Activated CD8-positive, alpha-beta T cell treated with anti-CD3 and anti-CD28 coated beads for 36 hours (primary cell): ENCODE measurements at regions not wholly inside any gene's neighbourhood (a gene's known extent, or its start where the extent isn't known, plus 50 kb on each side); places are given as distances from the start of the nearest gene placed in this dataset.
"Not testable (repeated sequence)": the region's sequence is repeated elsewhere in the genome, so short reads cannot be mapped to it uniquely, and the experiment has no call there.

Source experiments
- ATAC-seq: fragments of 200-7000 bp; cut with Tn5 transposase; one replicate; pipeline ENCODE4 v1.10.0; 2021; ENCODE audit warnings: mild to moderate bottlenecking, moderate library complexity
- CTCF ChIA-PET: fragments of 350-600 bp; sonication (Branson Sonifier 250); formaldehyde crosslinking; loops from one replicate; lab custom pipeline; 2021; ENCODE audit warnings: antibody characterized with exemption; lab: Charles Lee
- POLR2A ChIA-PET: fragments of 350-600 bp; sonication (Branson Sonifier 250); formaldehyde crosslinking; loops from one replicate; lab custom pipeline; 2021; ENCODE audit warnings: antibody characterized with exemption; lab: Charles Lee
- DNase-seq: peaks from one replicate; pipeline ENCODE4 v3.0.0-alpha.2; 2020
- H3K27ac Mint-ChIP-seq: one replicate; pipeline ENCODE4 v1.8.0; 2021; ENCODE audit warnings: mild to moderate bottlenecking, mixed read lengths
- H3K27me3 Mint-ChIP-seq: one replicate; pipeline ENCODE4 v1.8.0; 2021; ENCODE audit warnings: mixed read lengths
- H3K36me3 Mint-ChIP-seq: one replicate; pipeline ENCODE4 v1.8.0; 2021; ENCODE audit warnings: low read depth, mixed read lengths
- H3K4me1 Mint-ChIP-seq: one replicate; pipeline ENCODE4 v1.8.0; 2021; ENCODE audit warnings: low read depth, mixed read lengths
- H3K4me3 Mint-ChIP-seq: one replicate; pipeline ENCODE4 v1.8.0; 2021; ENCODE audit warnings: mild to moderate bottlenecking, moderate library complexity, mixed read lengths
- H3K9me3 Mint-ChIP-seq: one replicate; pipeline ENCODE4 v1.8.0; 2021; ENCODE audit warnings: mixed read lengths
- intact Hi-C: fragments of 100-400 bp; cut with micrococcal nuclease; formaldehyde crosslinking; loops from one replicate; pipeline ENCODE4 v1.10.0; 2022
- TF ChIP-seq, protein P1 (sequence below): fragments of 200-600 bp; IDR thresholded peaks from one replicate; pipeline ENCODE4 v1.8.0; 2022; ENCODE audit warnings: antibody characterized with exemption, mild to moderate bottlenecking

- intact Hi-C loops = loop anchor here (2.0 to 10.0 kb wide), 2 partner anchors 105 to 227 kb away; partner anchors contain the start of gene ING1
Measured at GRCh38 chr13:110819203-110820014, 95.5 kb downstream of the ANKRD10 start.

DNA sequence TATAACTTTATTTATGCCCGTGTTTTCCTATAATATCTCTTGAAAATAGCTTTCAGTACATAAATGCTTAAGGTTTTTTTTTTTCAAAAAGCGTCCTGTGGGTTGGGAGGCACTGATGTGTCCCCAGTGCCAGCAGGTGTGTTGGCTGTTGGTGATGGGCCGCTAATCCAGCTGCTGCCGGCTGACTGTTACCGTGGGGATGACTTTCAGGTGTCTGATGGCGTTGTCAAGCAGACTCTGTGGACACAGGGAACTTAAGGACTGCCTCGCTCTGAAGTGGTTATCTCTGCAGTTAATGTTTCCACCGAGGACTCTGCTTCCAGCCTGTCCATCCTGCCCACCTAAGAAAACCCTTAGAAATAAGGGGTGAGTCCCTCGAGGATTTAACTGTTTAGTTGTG lies 94.5 kb downstream of the ANKRD10 start:
- Mint-ChIP-seq H3K36me3 (no peaks in the 10 kb centered on the region), H3K4me1 (peaks cover 12% of the 10 kb centered on the region), H3K27me3 (peaks cover 1% of the 10 kb centered on the region), H3K27ac (no peak overlapping the region), H3K9me3 (no peaks in the 10 kb centered on the region), H3K4me3 (no peak overlapping the region)
- ChIA-PET POLR2A (no interaction called here), CTCF (interaction anchor here (0.8 to 1.5 kb wide), 7 partner anchors 50 to 226 kb away, joined by 3 to 10 read pairs (median 5); no protein-coding TSS in a partner anchor)
- DNase-seq (no peak), ATAC-seq (no peak)
- intact Hi-C loops = loop anchor here (2.0 kb wide), 1 partner anchor 228 kb away; no protein-coding TSS in a partner anchor
- TF ChIP-seq, protein P1, sequence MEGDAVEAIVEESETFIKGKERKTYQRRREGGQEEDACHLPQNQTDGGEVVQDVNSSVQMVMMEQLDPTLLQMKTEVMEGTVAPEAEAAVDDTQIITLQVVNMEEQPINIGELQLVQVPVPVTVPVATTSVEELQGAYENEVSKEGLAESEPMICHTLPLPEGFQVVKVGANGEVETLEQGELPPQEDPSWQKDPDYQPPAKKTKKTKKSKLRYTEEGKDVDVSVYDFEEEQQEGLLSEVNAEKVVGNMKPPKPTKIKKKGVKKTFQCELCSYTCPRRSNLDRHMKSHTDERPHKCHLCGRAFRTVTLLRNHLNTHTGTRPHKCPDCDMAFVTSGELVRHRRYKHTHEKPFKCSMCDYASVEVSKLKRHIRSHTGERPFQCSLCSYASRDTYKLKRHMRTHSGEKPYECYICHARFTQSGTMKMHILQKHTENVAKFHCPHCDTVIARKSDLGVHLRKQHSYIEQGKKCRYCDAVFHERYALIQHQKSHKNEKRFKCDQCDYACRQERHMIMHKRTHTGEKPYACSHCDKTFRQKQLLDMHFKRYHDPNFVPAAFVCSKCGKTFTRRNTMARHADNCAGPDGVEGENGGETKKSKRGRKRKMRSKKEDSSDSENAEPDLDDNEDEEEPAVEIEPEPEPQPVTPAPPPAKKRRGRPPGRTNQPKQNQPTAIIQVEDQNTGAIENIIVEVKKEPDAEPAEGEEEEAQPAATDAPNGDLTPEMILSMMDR = no peak

More at GRCh38 chr13:110819203-110820014, 95.5 kb downstream of the ANKRD10 start:
- peak; percentile 93 for ATAC-seq
- Mint-ChIP-seq H3K9me3 (no peaks in the 10 kb centered on the region), H3K27ac (no peak overlapping the region), H3K4me1 (peaks cover 12% of the 10 kb centered on the region), H3K4me3 (no peak overlapping the region), H3K27me3 (peaks cover 1% of the 10 kb centered on the region), H3K36me3 (no peaks in the 10 kb centered on the region)
- CTCF ChIA-PET = interaction anchor here (0.6 to 2.2 kb wide), 17 partner anchors 9 to 364 kb away, joined by 3 to 13 read pairs (median 4); no protein-coding TSS in a partner anchor
- TF ChIP-seq, protein P1 = peak; percentile 91
- peak; percentile 83 for DNase-seq
- POLR2A ChIA-PET = no interaction called here

DNA sequence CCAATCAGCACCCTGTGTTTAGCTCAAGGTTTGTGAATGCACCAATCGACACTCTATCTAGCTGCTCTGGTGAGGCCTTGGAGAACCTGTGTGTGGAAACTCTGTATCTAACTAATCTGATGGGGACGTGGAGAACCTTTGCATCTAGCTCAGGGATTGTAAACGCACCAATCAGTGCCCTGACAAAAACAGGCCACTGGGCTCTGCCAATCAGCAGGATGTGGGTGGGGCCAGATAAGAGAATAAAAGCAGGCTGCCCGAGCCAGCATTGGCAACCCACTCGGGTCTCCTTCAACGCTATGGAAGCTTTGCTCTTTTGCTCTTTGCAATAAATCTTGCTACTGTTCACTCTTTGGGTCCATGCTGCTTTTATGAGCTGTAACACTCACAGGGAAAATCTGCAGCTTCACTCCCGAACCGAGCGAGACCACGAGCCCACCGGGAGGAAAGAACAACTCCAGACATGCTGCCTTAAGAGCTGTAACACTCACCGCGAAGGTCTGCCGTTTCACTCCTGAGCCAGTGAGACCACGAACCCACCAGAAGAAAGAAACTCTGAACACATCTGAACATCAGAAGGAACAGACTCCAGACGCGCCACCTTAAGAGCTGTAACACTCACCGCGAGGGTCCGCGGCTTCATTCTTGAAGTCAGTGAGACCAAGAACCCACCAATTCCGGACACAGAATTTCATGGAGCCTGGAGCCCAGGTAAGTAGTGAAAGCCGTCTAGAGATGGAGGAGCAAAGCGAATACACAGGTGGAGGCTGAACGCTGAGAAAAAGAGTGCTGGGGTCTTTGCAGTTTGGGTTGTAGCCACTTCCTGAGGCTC lies 92.8 kb downstream of the ANKRD10 start:
- DNase-seq = peak; percentile 43
- Mint-ChIP-seq H3K4me3 (peak overlapping the region; percentile 81), H3K4me1 (peaks cover 12% of the 10 kb centered on the region), H3K27ac (peak overlapping the region; percentile 77)
- H3K36me3 Mint-ChIP-seq, ATAC-seq, H3K9me3 Mint-ChIP-seq, H3K27me3 Mint-ChIP-seq: not testable (repeated sequence)
- ChIA-PET CTCF (interaction anchor here (1.0 to 1.1 kb wide), 2 partner anchors 156 to 366 kb away, joined by 3 read pairs; no protein-coding TSS in a partner anchor), POLR2A (interaction anchor here (1.4 kb wide), 1 partner anchor 93 kb away, joined by 4 read pairs; the partner anchor contains the start of gene ANKRD10)
- intact Hi-C loops = loop anchor here (2.0 kb wide), 1 partner anchor 229 kb away; no protein-coding TSS in a partner anchor

DNA sequence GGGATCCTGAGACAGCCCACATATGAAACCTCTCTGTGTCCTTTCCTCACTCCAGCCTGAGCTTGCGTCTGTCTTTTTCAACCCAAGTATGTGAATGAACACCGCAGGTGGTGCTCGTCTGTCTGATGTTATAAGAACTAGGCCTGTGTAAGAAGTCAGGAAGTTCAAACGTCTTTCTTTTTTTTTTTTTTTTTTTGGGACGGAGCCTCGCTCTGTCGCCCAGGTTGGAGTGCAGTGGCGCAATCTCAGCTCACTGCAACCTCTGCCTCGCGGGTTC lies 92.3 kb downstream of the ANKRD10 start:
- POLR2A ChIA-PET = interaction anchor here (1.4 kb wide), 1 partner anchor 92 kb away, joined by 4 read pairs; the partner anchor contains the start of gene ANKRD10
- CTCF ChIA-PET = no interaction called here

More for the DNA sequence above, 92.3 kb downstream of the ANKRD10 start:
- ATAC-seq (peak; percentile 41), DNase-seq (peak; percentile 17)
- H3K27ac Mint-ChIP-seq = peak overlapping the region; percentile 77
- intact Hi-C loops = no loop called here
- H3K27me3 Mint-ChIP-seq = peaks cover 1% of the 10 kb centered on the region
- H3K9me3 Mint-ChIP-seq = no peaks in the 10 kb centered on the region
- H3K4me3 Mint-ChIP-seq = peak overlapping the region; percentile 81
- H3K36me3 Mint-ChIP-seq = no peaks in the 10 kb centered on the region
- TF ChIP-seq, protein P1 = no peak
- H3K4me1 Mint-ChIP-seq = peaks cover 12% of the 10 kb centered on the region
